Karpas-422 (cell line): ENCODE measurements at regions not wholly inside any gene's neighbourhood (a gene's known extent, or its start where the extent isn't known, plus 50 kb on each side); places are given as distances from the start of the nearest gene placed in this dataset.

ENCODE experiments used
- DNase-seq: peaks from one replicate; pipeline ENCODE4 v3.0.0-alpha.2; 2015
- H2AFZ ChIP-seq: fragments of 200-600 bp; sonication (generic); 2 replicates; pipeline ENCODE4 v1.6.1; 2014; ENCODE audit warnings: antibody characterized with exemption, low read length, mixed read lengths
- H3K27ac ChIP-seq: fragments of 200-600 bp; sonication (generic); 2 replicates; pipeline ENCODE4 v1.5.1; 2014; ENCODE audit warnings: mild to moderate bottlenecking, low read length, moderate library complexity
- H3K27me3 ChIP-seq: fragments of 200-600 bp; sonication (generic); 2 replicates; pipeline ENCODE4 v1.6.1; 2014; ENCODE audit warnings: low read length, mixed read lengths
- H3K36me3 ChIP-seq: fragments of 200-600 bp; sonication (generic); 2 replicates; pipeline ENCODE4 v1.6.1; 2014; ENCODE audit warnings: low read length, mixed read lengths; ENCODE audit not compliant: insufficient read depth
- H3K4me1 ChIP-seq: fragments of 200-600 bp; sonication (generic); 2 replicates; pipeline ENCODE4 v1.6.1; 2014; ENCODE audit warnings: mild to moderate bottlenecking, low read length, mixed read lengths
- H3K4me2 ChIP-seq: fragments of 200-600 bp; sonication (generic); 2 replicates; pipeline ENCODE4 v1.6.1; 2014; ENCODE audit warnings: low read length, low read depth, mild to moderate bottlenecking; ENCODE audit not compliant: poor library complexity, severe bottlenecking
- H3K4me3 ChIP-seq: fragments of 200-600 bp; sonication (generic); 2 replicates; pipeline ENCODE4 v1.5.1; 2014; ENCODE audit warnings: mild to moderate bottlenecking, antibody characterized with exemption, low read length, mixed read lengths
- H3K79me2 ChIP-seq: fragments of 200-600 bp; sonication (generic); 2 replicates; pipeline ENCODE4 v1.6.1; 2014; ENCODE audit warnings: mild to moderate bottlenecking, low read length, mixed read lengths
- H3K9ac ChIP-seq: fragments of 200-600 bp; sonication (generic); 2 replicates; pipeline ENCODE4 v1.6.0; 2014; ENCODE audit warnings: low read length
- H3K9me2 ChIP-seq: fragments of 200-600 bp; sonication (generic), shearing (Covaris generic); replicated peaks from 2 replicates; pipeline ENCODE4 v1.6.0; 2014; ENCODE audit warnings: mild to moderate bottlenecking, low read length, moderate library complexity; ENCODE audit not compliant: insufficient read depth
- H3K9me3 ChIP-seq: fragments of 300-700, 200-600 bp; sonication (generic); 2 replicates; pipeline ENCODE4 v1.6.1; 2014; ENCODE audit warnings: low read length, mixed read lengths
- H4K20me1 ChIP-seq: fragments of 200-600 bp; sonication (generic); 2 replicates; pipeline ENCODE4 v1.6.1; 2014; ENCODE audit warnings: mild to moderate bottlenecking, antibody characterized with exemption, low read length, low read depth; ENCODE audit not compliant: insufficient read depth

GRCh38 chr22:26846645-26847044 lies 189.3 kb downstream of the MIAT start:
- no peaks in the 10 kb centered on the region for H3K27me3 ChIP-seq

GRCh38 chr22:26847046-26847445 lies 189.7 kb downstream of the MIAT start:
- H3K9me3 ChIP-seq: no peaks in the 10 kb centered on the region
- H4K20me1 ChIP-seq: 0 out of 2 replicates have a peak, but pooled peaks cover 4% of the 10 kb centered on the region
- no peak overlapping the region for H3K9ac ChIP-seq
- H3K4me2 ChIP-seq: no peak overlapping the region
- no peak for DNase-seq
- no peaks in the 10 kb centered on the region for H3K9me2 ChIP-seq
- no peaks in the 10 kb centered on the region for H3K36me3 ChIP-seq
- H3K4me3 ChIP-seq: no peak overlapping the region
- H3K27ac ChIP-seq: no peak overlapping the region
- no peak overlapping the region for H2AFZ ChIP-seq
- H3K27me3 ChIP-seq: no peaks in the 10 kb centered on the region
- H3K4me1 ChIP-seq: peaks cover 8% of the 10 kb centered on the region
- H3K79me2 ChIP-seq: no peaks in the 10 kb centered on the region

More at GRCh38 chr22:26846645-26847044, 189.3 kb downstream of the MIAT start:
- Histone ChIP-seq H2AFZ (no peak overlapping the region), H4K20me1 (0 out of 2 replicates have a peak, but pooled peaks cover 4% of the 10 kb centered on the region), H3K4me2 (no peak overlapping the region), H3K36me3 (no peaks in the 10 kb centered on the region), H3K9me3 (no peaks in the 10 kb centered on the region), H3K4me1 (peaks cover 8% of the 10 kb centered on the region), H3K9me2 (no peaks in the 10 kb centered on the region), H3K4me3 (no peak overlapping the region), H3K27ac (no peak overlapping the region), H3K9ac (no peak overlapping the region), H3K79me2 (no peaks in the 10 kb centered on the region)
- DNase-seq: no peak

GRCh38 chr22:26847816-26848215 lies 190.4 kb downstream of the MIAT start:
- H3K9ac ChIP-seq: no peak overlapping the region
- no peaks in the 10 kb centered on the region for H3K9me3 ChIP-seq
- no peak overlapping the region for H3K4me2 ChIP-seq
- H3K27ac ChIP-seq: no peak overlapping the region
- H3K27me3 ChIP-seq: no peaks in the 10 kb centered on the region
- H3K4me1 ChIP-seq: peaks cover 8% of the 10 kb centered on the region
- no peaks in the 10 kb centered on the region for H3K36me3 ChIP-seq
- H3K79me2 ChIP-seq: no peaks in the 10 kb centered on the region
- H4K20me1 ChIP-seq: 0 out of 2 replicates have a peak, but pooled peaks cover 4% of the 10 kb centered on the region
- no peaks in the 10 kb centered on the region for H3K9me2 ChIP-seq
- no peak overlapping the region for H2AFZ ChIP-seq
- DNase-seq: no peak
- no peak overlapping the region for H3K4me3 ChIP-seq

- no peak for DNase-seq
- Histone ChIP-seq H3K27me3 (no peaks in the 10 kb centered on the region), H3K4me3 (no peak overlapping the region), H2AFZ (no peak overlapping the region), H4K20me1 (0 out of 2 replicates have a peak, but pooled peaks cover 3% of the 10 kb centered on the region), H3K4me2 (no peak overlapping the region), H3K9ac (no peak overlapping the region), H3K9me2 (no peaks in the 10 kb centered on the region), H3K9me3 (no peaks in the 10 kb centered on the region), H3K79me2 (no peaks in the 10 kb centered on the region), H3K36me3 (no peaks in the 10 kb centered on the region), H3K27ac (no peak overlapping the region), H3K4me1 (peaks cover 8% of the 10 kb centered on the region)
Observed at GRCh38 chr22:26848244-26848920, 191.0 kb downstream of the MIAT start.

- no peaks in the 10 kb centered on the region for H3K27me3 ChIP-seq
- no peaks in the 10 kb centered on the region for H3K79me2 ChIP-seq
- H3K4me3 ChIP-seq: no peak overlapping the region
- no peaks in the 10 kb centered on the region for H3K36me3 ChIP-seq
- no peak overlapping the region for H3K4me2 ChIP-seq
- no peak overlapping the region for H3K9ac ChIP-seq
- peaks cover 8% of the 10 kb centered on the region for H3K4me1 ChIP-seq
- H3K27ac ChIP-seq: no peak overlapping the region
- H3K9me2 ChIP-seq: no peaks in the 10 kb centered on the region
- H3K9me3 ChIP-seq: no peaks in the 10 kb centered on the region
- H4K20me1 ChIP-seq: no peaks in the 10 kb centered on the region
- no peak for DNase-seq
- no peak overlapping the region for H2AFZ ChIP-seq
Observed at GRCh38 chr22:26849575-26849974, 192.2 kb downstream of the MIAT start.

GRCh38 chr22:26851125-26851524 lies 193.7 kb downstream of the MIAT start:
- H3K9me2 ChIP-seq: no peaks in the 10 kb centered on the region
- no peaks in the 10 kb centered on the region for H3K79me2 ChIP-seq
- no peak overlapping the region for H3K4me2 ChIP-seq
- H3K36me3 ChIP-seq: no peaks in the 10 kb centered on the region
- no peak overlapping the region for H3K9ac ChIP-seq
- no peak overlapping the region for H3K27ac ChIP-seq
- H3K9me3 ChIP-seq: no peaks in the 10 kb centered on the region
- no peak for DNase-seq
- H4K20me1 ChIP-seq: no peaks in the 10 kb centered on the region
- H2AFZ ChIP-seq: no peak overlapping the region
- H3K4me3 ChIP-seq: no peak overlapping the region
- H3K27me3 ChIP-seq: no peaks in the 10 kb centered on the region
- H3K4me1 ChIP-seq: no peaks in the 10 kb centered on the region

GRCh38 chr22:26852176-26852575 lies 194.8 kb downstream of the MIAT start:
- no peak overlapping the region for H3K4me3 ChIP-seq
- peak; percentile 57 for DNase-seq
- H3K36me3 ChIP-seq: no peaks in the 10 kb centered on the region
- no peak overlapping the region for H2AFZ ChIP-seq
- H3K4me1 ChIP-seq: no peaks in the 10 kb centered on the region
- no peaks in the 10 kb centered on the region for H4K20me1 ChIP-seq
- H3K9me2 ChIP-seq: no peaks in the 10 kb centered on the region
- H3K79me2 ChIP-seq: no peaks in the 10 kb centered on the region
- no peaks in the 10 kb centered on the region for H3K9me3 ChIP-seq
- H3K27me3 ChIP-seq: no peaks in the 10 kb centered on the region
- no peak overlapping the region for H3K4me2 ChIP-seq
- H3K27ac ChIP-seq: no peak overlapping the region
- no peak overlapping the region for H3K9ac ChIP-seq

- Histone ChIP-seq H2AFZ (no peak overlapping the region), H3K9me3 (no peaks in the 10 kb centered on the region), H3K4me2 (no peak overlapping the region), H3K4me3 (no peak overlapping the region), H3K79me2 (no peaks in the 10 kb centered on the region), H3K36me3 (no peaks in the 10 kb centered on the region), H4K20me1 (no peaks in the 10 kb centered on the region), H3K4me1 (no peaks in the 10 kb centered on the region), H3K9me2 (no peaks in the 10 kb centered on the region), H3K27me3 (no peaks in the 10 kb centered on the region), H3K27ac (no peak overlapping the region), H3K9ac (no peak overlapping the region)
- no peak for DNase-seq
Observed at GRCh38 chr22:26853071-26853470, 195.7 kb downstream of the MIAT start.
